NCI-H2107 (cell line): ENCODE measurements at regions not wholly inside any gene's neighbourhood (a gene's known extent, or its start where the extent isn't known, plus 50 kb on each side); places are given as distances from the start of the nearest gene placed in this dataset.

Source experiments
- DNase-seq: peaks from one replicate; lab custom pipeline; 2025; lab: John Stamatoyannopoulos, UW

- DNase-seq, result no peak
Measured at GRCh38 chr2:898319-898718, 52.3 kb upstream of the SNTG2 start.

GRCh38 chr2:897091-897490 lies 53.6 kb upstream of the SNTG2 start:
- no peak for DNase-seq

- DNase-seq, result no peak
Measured at GRCh38 chr2:893311-893710, 57.3 kb upstream of the SNTG2 start.

GRCh38 chr2:892892-893291 lies 57.8 kb upstream of the SNTG2 start:
- DNase-seq, result no peak

GRCh38 chr2:892401-892800 lies 58.2 kb upstream of the SNTG2 start:
- no peak for DNase-seq

- no peak for DNase-seq
Measured at GRCh38 chr2:891734-892133, 58.9 kb upstream of the SNTG2 start.

GRCh38 chr2:890791-891190 lies 59.9 kb upstream of the SNTG2 start:
- no peak for DNase-seq

- DNase-seq, result no peak
Measured at GRCh38 chr2:890214-890613, 60.4 kb upstream of the SNTG2 start.

GRCh38 chr2:888906-889566 lies 61.6 kb upstream of the SNTG2 start:
- no peak for DNase-seq

- DNase-seq, result no peak
Measured at GRCh38 chr2:888211-888801, 62.3 kb upstream of the SNTG2 start.

GRCh38 chr2:887639-888038 lies 63.0 kb upstream of the SNTG2 start:
- no peak for DNase-seq

GRCh38 chr2:886072-887022 lies 64.3 kb upstream of the SNTG2 start:
- DNase-seq, result no peak

- DNase-seq, result no peak
Measured at GRCh38 chr2:885230-886071, 65.2 kb upstream of the SNTG2 start.

GRCh38 chr2:883803-884748 lies 66.6 kb upstream of the SNTG2 start:
- no peak for DNase-seq

GRCh38 chr2:883260-883802 lies 67.3 kb upstream of the SNTG2 start:
- DNase-seq, result no peak

GRCh38 chr2:881204-881918 lies 69.3 kb upstream of the SNTG2 start:
- no peak for DNase-seq

- DNase-seq, result no peak
Measured at GRCh38 chr2:880201-880970, 70.3 kb upstream of the SNTG2 start.

GRCh38 chr2:879540-879939 lies 71.1 kb upstream of the SNTG2 start:
- DNase-seq, result no peak

GRCh38 chr2:878245-878930 lies 72.3 kb upstream of the SNTG2 start:
- DNase-seq, result no peak
